ENCODE measurements at regions not wholly inside any gene's neighbourhood (a gene's known extent, or its start where the extent isn't known, plus 50 kb on each side); places are given as distances from the start of the nearest gene placed in this dataset.

DNA sequence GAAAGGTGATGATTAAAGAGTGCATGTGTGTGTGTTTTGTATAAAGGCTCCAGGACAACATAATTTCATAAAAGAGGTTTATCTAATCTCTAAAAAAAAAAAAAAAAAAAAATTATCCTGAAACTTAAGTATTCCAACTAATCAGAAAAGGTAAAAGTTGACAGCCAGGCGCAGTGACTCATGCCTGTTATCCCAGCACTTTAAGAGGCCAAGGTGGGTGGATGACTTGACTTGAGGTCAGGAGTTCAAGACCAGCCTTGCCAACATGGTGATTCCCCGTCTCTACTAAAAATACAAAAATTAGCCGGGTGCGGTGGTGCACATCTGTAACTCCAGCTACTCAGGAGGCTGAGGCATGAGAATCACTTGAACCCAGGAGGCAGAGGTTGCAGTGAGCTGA is 632.7 kb upstream of the CHORDC1 start:
- no peak for ATAC-seq (ENCODE audit: low read depth)
- no peak for DNase-seq
- POLR2A ChIA-PET = no interaction called here

DNA sequence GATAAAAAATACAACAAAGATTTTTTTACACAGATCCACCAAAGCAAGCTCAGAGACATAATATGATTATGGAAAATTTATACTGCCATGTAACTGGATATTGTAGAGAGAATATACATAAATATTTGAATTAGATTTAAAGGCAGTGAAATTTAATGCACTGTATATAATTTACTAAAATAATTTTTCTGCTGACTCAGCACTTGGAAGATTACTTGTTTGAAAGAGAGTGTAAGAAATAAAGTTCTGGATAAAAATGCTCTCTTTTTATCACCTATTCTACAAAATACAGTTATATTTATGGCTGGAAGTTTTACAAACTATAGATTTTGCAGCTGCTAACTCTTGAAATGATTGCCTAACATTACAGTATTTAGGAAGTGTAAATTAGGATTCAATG is 628.3 kb upstream of the CHORDC1 start:
- H3K4me1 Mint-ChIP-seq = no peaks in the 10 kb centered on the region
- no peaks in the 10 kb centered on the region for H3K36me3 Mint-ChIP-seq
- peaks cover 4% of the 10 kb centered on the region for H3K9me3 Mint-ChIP-seq
- DNase-seq (no peak), ATAC-seq (ENCODE audit: low read depth) (no peak)
- H3K27ac Mint-ChIP-seq = no peak overlapping the region
- no peaks in the 10 kb centered on the region for H3K27me3 Mint-ChIP-seq
- POLR2A ChIA-PET = no interaction called here
- H3K4me3 Mint-ChIP-seq = no peak overlapping the region

More for the DNA sequence above, 632.7 kb upstream of the CHORDC1 start:
- Mint-ChIP-seq H3K4me1 (no peaks in the 10 kb centered on the region), H3K36me3 (no peaks in the 10 kb centered on the region), H3K27me3 (no peaks in the 10 kb centered on the region), H3K9me3 (peaks cover 12% of the 10 kb centered on the region), H3K4me3 (no peak overlapping the region), H3K27ac (no peak overlapping the region)

DNA sequence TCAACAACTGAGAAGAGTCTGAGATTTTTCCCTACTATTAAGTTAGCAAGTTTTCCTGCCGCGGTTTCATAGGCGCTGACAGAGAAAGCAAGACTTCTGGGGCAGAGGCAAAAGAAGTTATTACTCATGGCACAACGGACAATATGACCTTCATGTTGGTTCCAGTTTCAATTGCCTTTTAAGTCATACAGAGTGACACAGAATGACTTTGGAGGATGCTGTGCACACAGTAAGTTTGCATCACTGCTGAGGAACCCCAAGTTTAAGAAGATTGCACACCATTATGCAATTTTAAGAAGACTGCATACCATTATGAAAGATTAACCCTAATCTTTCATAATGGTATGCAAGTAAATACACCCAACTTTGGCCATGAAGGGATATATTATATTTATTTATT is 626.5 kb upstream of the CHORDC1 start:
- Mint-ChIP-seq H3K27ac (no peak overlapping the region), H3K4me3 (no peak overlapping the region), H3K36me3 (no peaks in the 10 kb centered on the region), H3K27me3 (no peaks in the 10 kb centered on the region), H3K9me3 (peaks cover 2% of the 10 kb centered on the region), H3K4me1 (no peaks in the 10 kb centered on the region)
- DNase-seq = no peak
- POLR2A ChIA-PET = no interaction called here
- ATAC-seq (ENCODE audit: low read depth) = no peak

DNA sequence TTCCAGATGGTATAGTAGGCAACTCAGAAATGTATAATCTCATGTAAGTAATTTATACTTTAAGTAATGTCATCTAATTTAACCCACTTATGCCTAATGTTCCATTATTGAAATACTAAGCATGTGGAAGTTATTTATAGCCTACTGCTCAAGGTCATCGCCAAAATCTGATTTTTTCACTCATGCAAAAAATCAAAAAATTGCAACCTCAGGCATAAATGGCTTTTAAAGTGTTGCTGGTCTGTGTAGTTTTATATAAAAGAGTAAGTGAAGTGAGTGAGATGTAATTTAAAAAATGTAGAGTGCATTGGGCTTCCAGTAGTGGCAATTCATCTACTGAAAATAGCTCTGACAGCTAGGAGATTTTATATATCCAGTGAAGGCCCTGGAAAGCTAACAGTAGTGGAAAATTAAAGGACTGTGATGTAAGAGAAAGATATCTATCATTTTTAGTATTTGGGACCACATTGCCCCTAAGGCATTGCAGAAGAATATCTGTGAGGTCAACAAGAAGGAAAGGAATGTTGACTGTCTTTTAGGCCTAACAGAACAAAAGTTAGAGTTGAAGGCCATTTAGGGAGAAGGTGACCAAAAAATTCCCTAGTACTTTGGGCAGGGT is 624.5 kb upstream of the CHORDC1 start:
- no peaks in the 10 kb centered on the region for H3K4me1 Mint-ChIP-seq
- no peaks in the 10 kb centered on the region for H3K9me3 Mint-ChIP-seq
- POLR2A ChIA-PET = no interaction called here
- H3K27me3 Mint-ChIP-seq = no peaks in the 10 kb centered on the region
- no peak overlapping the region for H3K27ac Mint-ChIP-seq
- H3K4me3 Mint-ChIP-seq = no peak overlapping the region
- ATAC-seq (ENCODE audit: low read depth) = no peak
- H3K36me3 Mint-ChIP-seq = no peaks in the 10 kb centered on the region
- no peak for DNase-seq

- Mint-ChIP-seq H3K27ac (no peak overlapping the region), H3K4me1 (no peaks in the 10 kb centered on the region), H3K36me3 (no peaks in the 10 kb centered on the region), H3K4me3 (no peak overlapping the region), H3K9me3 (no peaks in the 10 kb centered on the region), H3K27me3 (no peaks in the 10 kb centered on the region)
- no peak for ATAC-seq (ENCODE audit: low read depth)
- POLR2A ChIA-PET = no interaction called here
- DNase-seq = no peak
Measured at GRCh38 chr11:90846628-90847027, 623.8 kb upstream of the CHORDC1 start.

DNA sequence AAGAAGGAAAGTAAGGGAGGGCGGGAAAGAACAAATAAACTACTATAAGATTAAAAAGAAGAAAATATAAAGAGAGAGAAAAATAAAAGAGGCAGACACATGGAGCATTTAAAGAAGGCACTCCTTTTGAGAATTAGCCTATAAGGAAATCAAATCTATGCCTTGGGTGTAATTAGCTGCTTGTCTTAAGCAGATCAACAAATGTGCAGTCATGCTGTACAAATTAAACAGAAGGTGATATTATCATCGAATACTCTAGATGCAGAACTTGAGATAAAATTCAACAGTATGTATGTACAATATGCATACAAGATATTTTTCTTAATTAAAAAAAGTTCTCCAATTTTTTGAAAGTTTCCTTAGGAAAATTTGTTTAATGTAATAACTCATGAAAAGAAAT is 623.0 kb upstream of the CHORDC1 start:
- Mint-ChIP-seq H3K36me3 (no peaks in the 10 kb centered on the region), H3K4me3 (no peak overlapping the region), H3K9me3 (no peaks in the 10 kb centered on the region), H3K27ac (no peak overlapping the region), H3K27me3 (no peaks in the 10 kb centered on the region), H3K4me1 (no peaks in the 10 kb centered on the region)
- DNase-seq (no peak), ATAC-seq (ENCODE audit: low read depth) (no peak)
- POLR2A ChIA-PET = no interaction called here

- Mint-ChIP-seq H3K4me1 (no peaks in the 10 kb centered on the region), H3K9me3 (no peaks in the 10 kb centered on the region), H3K36me3 (no peaks in the 10 kb centered on the region), H3K27me3 (no peaks in the 10 kb centered on the region), H3K27ac (no peak overlapping the region), H3K4me3 (no peak overlapping the region)
- POLR2A ChIA-PET = no interaction called here
- DNase-seq = no peak
- no peak for ATAC-seq (ENCODE audit: low read depth)
Measured at GRCh38 chr11:90845126-90845525, 622.3 kb upstream of the CHORDC1 start.

GRCh38 chr11:90844041-90844440 is 621.2 kb upstream of the CHORDC1 start:
- DNase-seq = no peak
- Mint-ChIP-seq H3K36me3 (no peaks in the 10 kb centered on the region), H3K27me3 (no peaks in the 10 kb centered on the region), H3K9me3 (no peaks in the 10 kb centered on the region), H3K27ac (no peak overlapping the region), H3K4me1 (no peaks in the 10 kb centered on the region), H3K4me3 (no peak overlapping the region)
- no peak for ATAC-seq (ENCODE audit: low read depth)
- POLR2A ChIA-PET = no interaction called here

DNA sequence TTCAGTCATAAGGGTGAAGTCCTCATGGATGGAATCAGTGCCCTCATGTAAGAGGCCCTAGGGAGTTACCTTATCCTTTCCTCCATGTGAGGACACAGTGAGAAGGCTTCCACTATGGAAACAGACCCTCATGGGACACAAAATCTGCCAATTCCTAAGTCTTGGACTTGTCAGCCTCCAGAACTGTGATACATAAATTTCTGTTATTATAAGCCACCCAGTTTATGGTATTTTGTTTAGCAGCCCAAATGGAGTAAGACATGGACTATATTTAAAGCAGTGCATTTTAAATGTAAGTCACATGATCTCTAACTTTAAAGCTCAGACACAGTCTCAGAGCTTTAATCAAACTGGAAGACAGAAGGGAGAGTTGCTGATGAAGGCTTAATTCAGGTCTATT is 619.8 kb upstream of the CHORDC1 start:
- no peaks in the 10 kb centered on the region for H3K9me3 Mint-ChIP-seq
- ATAC-seq (ENCODE audit: low read depth) (no peak), DNase-seq (no peak)
- H3K4me3 Mint-ChIP-seq = no peak overlapping the region
- H3K4me1 Mint-ChIP-seq = no peaks in the 10 kb centered on the region
- H3K36me3 Mint-ChIP-seq = no peaks in the 10 kb centered on the region
- no peaks in the 10 kb centered on the region for H3K27me3 Mint-ChIP-seq
- POLR2A ChIA-PET = no interaction called here
- H3K27ac Mint-ChIP-seq = no peak overlapping the region

GRCh38 chr11:90840071-90840470 is 617.2 kb upstream of the CHORDC1 start:
- POLR2A ChIA-PET = no interaction called here
- Mint-ChIP-seq H3K4me3 (no peak overlapping the region), H3K4me1 (no peaks in the 10 kb centered on the region), H3K9me3 (no peaks in the 10 kb centered on the region), H3K27ac (no peak overlapping the region), H3K36me3 (no peaks in the 10 kb centered on the region), H3K27me3 (no peaks in the 10 kb centered on the region)
- no peak for ATAC-seq (ENCODE audit: low read depth)
- no peak for DNase-seq

DNA sequence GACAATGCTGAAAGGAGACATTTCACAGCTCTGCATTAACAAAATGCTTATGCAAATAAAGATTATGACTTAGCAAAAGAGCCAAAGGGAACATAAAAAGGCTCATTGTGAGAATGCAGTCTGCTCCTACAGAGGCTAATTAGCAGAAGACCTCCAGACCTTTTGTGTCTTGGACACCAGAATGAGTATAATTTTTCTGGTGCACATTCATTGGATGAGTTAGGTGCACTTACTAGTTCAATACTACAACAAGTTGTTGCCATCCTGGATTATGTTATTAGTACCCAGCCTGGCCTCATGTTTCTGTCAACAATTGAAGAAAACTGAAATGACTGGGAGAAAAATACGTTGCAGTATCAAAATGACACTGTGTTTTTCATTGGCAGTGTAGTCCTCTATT is 613.2 kb upstream of the CHORDC1 start:
- no peaks in the 10 kb centered on the region for H3K9me3 Mint-ChIP-seq
- H3K27me3 Mint-ChIP-seq = no peaks in the 10 kb centered on the region
- POLR2A ChIA-PET = no interaction called here
- DNase-seq (no peak), ATAC-seq (ENCODE audit: low read depth) (no peak)
- H3K4me3 Mint-ChIP-seq = no peak overlapping the region
- H3K4me1 Mint-ChIP-seq = no peaks in the 10 kb centered on the region
- H3K27ac Mint-ChIP-seq = no peak overlapping the region
- H3K36me3 Mint-ChIP-seq = no peaks in the 10 kb centered on the region

- POLR2A ChIA-PET = no interaction called here
- Mint-ChIP-seq H3K27ac (no peak overlapping the region), H3K9me3 (peaks cover 2% of the 10 kb centered on the region), H3K27me3 (no peaks in the 10 kb centered on the region), H3K4me1 (no peaks in the 10 kb centered on the region), H3K4me3 (no peak overlapping the region), H3K36me3 (no peaks in the 10 kb centered on the region)
- ATAC-seq (ENCODE audit: low read depth) = no peak
- no peak for DNase-seq
Measured at GRCh38 chr11:90823446-90823845, 600.6 kb upstream of the CHORDC1 start.

DNA sequence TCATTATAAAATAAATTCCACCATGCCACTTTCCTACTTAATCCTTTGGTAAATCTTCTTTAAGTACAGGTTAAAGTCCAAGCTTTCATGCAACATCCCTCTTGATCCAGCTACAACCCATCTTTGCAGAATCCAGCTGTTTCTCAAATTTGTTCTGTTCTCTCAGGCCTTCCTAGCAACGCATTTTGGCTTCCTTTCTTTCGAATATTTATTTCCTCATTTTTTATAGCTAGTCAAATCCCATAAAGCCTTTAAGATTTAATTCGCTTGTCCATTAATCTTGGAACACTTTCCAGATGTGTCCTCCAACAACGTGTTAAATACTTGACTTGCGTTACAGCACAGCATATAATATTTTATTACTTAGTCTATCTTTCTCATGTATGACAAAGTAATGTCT is 600.1 kb upstream of the CHORDC1 start:
- Mint-ChIP-seq H3K27me3 (no peaks in the 10 kb centered on the region), H3K27ac (no peak overlapping the region), H3K4me1 (no peaks in the 10 kb centered on the region), H3K4me3 (no peak overlapping the region), H3K36me3 (no peaks in the 10 kb centered on the region), H3K9me3 (peaks cover 2% of the 10 kb centered on the region)
- no peak for DNase-seq
- POLR2A ChIA-PET = no interaction called here
- no peak for ATAC-seq (ENCODE audit: low read depth)

DNA sequence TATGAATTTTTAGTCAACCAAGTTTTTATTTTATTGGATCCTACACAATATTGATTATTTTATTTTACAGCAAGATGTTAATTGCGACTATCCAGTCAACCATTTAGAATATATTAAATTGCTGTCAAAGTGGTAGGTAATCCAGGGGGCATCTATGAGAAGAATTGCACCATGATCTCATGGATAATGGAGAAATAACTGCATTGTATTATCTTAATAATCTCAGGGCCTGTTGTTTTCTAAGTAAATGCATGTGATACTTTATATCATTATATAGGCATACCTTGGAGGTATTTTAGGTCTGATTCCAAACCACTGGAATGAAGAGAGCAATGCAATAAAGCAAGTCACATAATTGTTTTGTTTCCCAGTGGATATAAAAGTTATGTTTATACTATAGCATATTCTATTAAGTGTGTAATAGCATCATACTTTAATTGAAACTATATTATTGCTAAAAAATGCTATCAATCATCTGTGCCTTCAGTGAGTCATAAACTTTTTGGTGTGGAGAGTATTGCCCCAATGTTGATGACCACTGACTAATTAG is 595.4 kb upstream of the CHORDC1 start:
- no peak for DNase-seq
- POLR2A ChIA-PET = no interaction called here
- Mint-ChIP-seq H3K4me1 (no peaks in the 10 kb centered on the region), H3K36me3 (no peaks in the 10 kb centered on the region), H3K9me3 (peaks cover 2% of the 10 kb centered on the region), H3K27me3 (no peaks in the 10 kb centered on the region), H3K27ac (no peak overlapping the region), H3K4me3 (no peak overlapping the region)
- no peak for ATAC-seq (ENCODE audit: low read depth)

DNA sequence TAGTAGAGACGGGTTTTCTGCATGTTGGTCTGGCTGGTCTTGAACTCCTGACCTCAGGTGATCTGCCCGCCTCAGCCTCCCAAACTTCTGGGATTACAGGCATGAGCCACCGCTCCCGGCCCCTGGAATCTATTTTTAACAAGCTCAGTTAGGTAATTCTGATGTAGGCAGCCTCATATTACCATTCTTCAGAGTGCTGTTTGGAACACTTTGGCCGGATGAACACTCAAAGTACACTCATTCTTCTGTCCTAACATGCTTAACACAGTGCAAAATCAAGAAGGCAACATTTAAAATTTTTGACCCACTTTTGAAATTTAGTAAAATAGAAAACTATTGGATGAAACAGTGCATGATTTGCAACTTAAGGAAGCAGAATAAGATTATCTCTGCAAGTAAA is 586.7 kb upstream of the CHORDC1 start:
- no peaks in the 10 kb centered on the region for H3K27me3 Mint-ChIP-seq
- no peak overlapping the region for H3K4me3 Mint-ChIP-seq
- DNase-seq (no peak), ATAC-seq (ENCODE audit: low read depth) (no peak)
- no peak overlapping the region for H3K27ac Mint-ChIP-seq
- H3K9me3 Mint-ChIP-seq = peaks cover 6% of the 10 kb centered on the region
- POLR2A ChIA-PET = no interaction called here
- H3K36me3 Mint-ChIP-seq = no peaks in the 10 kb centered on the region
- H3K4me1 Mint-ChIP-seq = no peaks in the 10 kb centered on the region

Data from activated naive CD8-positive, alpha-beta T cell treated with anti-CD3 and anti-CD28 coated beads, Interleukin-2, amount 10 ng/mL, durations not matched to agents 7 days and 5 days (primary cell).